AG09309 (cell line): ENCODE measurements at regions not wholly inside any gene's neighbourhood (a gene's known extent, or its start where the extent isn't known, plus 50 kb on each side); places are given as distances from the start of the nearest gene placed in this dataset.
"Not testable (repeated sequence)": the region's sequence is repeated elsewhere in the genome, so short reads cannot be mapped to it uniquely, and the experiment has no call there.

Experiments
- DNase-seq: peaks from one replicate; pipeline ENCODE4 v3.0.0-alpha.2; 2010; ENCODE audit warnings: low read depth
- H3K4me3 ChIP-seq: 2 replicates; pipeline ENCODE4 v1.5.1; 2011; ENCODE audit warnings: mild to moderate bottlenecking, low read depth, low read length, moderate library complexity; ENCODE audit not compliant: control insufficient read depth
- TF ChIP-seq, protein P1 (sequence below): IDR thresholded peaks from 2 replicates; pipeline ENCODE4 v1.5.1; 2011; ENCODE audit warnings: mild to moderate bottlenecking, low read depth, low read length, inconsistent platforms; ENCODE audit not compliant: insufficient read depth, control insufficient read depth; ENCODE audit errors: missing control alignments

GRCh38 chr3:166575161-166575560 is 737.9 kb upstream of the BCHE start:
- no peak for DNase-seq
- TF ChIP-seq, protein P1, sequence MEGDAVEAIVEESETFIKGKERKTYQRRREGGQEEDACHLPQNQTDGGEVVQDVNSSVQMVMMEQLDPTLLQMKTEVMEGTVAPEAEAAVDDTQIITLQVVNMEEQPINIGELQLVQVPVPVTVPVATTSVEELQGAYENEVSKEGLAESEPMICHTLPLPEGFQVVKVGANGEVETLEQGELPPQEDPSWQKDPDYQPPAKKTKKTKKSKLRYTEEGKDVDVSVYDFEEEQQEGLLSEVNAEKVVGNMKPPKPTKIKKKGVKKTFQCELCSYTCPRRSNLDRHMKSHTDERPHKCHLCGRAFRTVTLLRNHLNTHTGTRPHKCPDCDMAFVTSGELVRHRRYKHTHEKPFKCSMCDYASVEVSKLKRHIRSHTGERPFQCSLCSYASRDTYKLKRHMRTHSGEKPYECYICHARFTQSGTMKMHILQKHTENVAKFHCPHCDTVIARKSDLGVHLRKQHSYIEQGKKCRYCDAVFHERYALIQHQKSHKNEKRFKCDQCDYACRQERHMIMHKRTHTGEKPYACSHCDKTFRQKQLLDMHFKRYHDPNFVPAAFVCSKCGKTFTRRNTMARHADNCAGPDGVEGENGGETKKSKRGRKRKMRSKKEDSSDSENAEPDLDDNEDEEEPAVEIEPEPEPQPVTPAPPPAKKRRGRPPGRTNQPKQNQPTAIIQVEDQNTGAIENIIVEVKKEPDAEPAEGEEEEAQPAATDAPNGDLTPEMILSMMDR = no peak
- H3K4me3 ChIP-seq = no peak overlapping the region

GRCh38 chr3:166571686-166572085 is 734.5 kb upstream of the BCHE start:
- DNase-seq, H3K4me3 ChIP-seq: not testable (repeated sequence)

DNA sequence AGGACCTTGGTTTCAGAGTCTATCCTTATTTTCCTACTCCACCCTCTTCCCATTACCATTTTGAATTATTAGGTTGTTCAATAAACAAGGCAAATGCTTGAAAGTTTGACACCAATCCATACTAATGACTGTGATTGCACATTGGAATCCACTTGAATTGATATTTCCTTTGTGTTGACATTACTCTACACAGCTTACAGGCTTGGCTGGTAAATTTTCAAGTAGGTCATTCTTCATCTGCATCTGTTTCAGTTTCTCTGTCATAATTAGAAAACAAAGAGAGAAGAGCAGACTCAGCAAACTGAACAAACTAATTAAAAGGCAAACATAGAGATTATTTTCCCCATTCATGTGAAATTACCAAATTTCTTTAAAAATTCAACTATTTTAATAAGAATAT is 732.9 kb upstream of the BCHE start:
- no peak overlapping the region for H3K4me3 ChIP-seq
- DNase-seq = no peak
- TF ChIP-seq, protein P1 = no peak

DNA sequence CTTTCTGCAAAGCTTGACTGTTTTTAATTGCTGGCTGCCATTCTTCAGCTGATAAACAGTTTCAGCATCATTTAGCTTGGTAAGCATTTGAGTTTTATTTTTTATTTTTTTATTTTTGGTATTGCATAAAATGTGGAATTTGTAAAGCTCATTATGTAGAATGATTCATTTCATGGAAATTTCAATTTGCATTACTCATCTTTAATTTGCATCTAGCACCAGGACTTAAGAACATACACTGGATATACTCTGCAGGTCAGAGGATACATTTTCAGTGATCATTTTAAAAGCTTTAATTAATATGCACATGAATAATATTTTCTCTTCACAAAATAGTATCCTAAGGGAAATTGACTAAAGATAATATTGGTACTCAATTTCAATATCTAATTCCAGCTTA is 732.4 kb upstream of the BCHE start:
- no peak for DNase-seq
- TF ChIP-seq, protein P1 = no peak
- no peak overlapping the region for H3K4me3 ChIP-seq

- DNase-seq = no peak
- TF ChIP-seq, protein P1 = no peak
Measured at GRCh38 chr3:166560253-166560652, 723.0 kb upstream of the BCHE start.

GRCh38 chr3:166556955-166557354 is 719.7 kb upstream of the BCHE start:
- DNase-seq = no peak
- H3K4me3 ChIP-seq = no peak overlapping the region
- TF ChIP-seq, protein P1 = no peak

More at GRCh38 chr3:166560253-166560652, 723.0 kb upstream of the BCHE start:
- H3K4me3 ChIP-seq = no peak overlapping the region

DNA sequence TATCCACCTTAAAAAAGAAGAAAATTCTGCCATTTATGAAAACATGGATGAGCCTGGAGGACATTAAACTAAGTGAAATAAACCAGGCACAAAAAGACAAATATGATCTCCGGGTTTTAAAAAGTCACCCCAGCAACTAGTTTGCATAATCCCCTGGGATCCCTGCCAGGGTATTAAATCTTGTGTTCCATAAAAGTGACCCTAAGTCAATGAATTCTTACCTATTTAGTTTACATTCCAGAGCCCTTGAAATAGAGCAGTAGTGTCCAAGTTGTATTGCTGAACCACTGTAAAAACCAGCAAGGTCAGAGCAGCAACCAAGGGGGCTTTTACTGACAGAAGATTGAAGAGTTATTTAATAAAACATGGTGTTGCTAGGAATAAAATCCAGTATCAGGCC is 716.8 kb upstream of the BCHE start:
- no peak for DNase-seq
- TF ChIP-seq, protein P1 = no peak
- H3K4me3 ChIP-seq = no peak overlapping the region

GRCh38 chr3:166533740-166534139 is 696.5 kb upstream of the BCHE start:
- H3K4me3 ChIP-seq = no peak overlapping the region
- no peak for DNase-seq
- TF ChIP-seq, protein P1 = no peak
